ENCODE measurements at regions not wholly inside any gene's neighbourhood (a gene's known extent, or its start where the extent isn't known, plus 50 kb on each side); places are given as distances from the start of the nearest gene placed in this dataset.

GRCh38 chr4:129806986-129807385 is 711.0 kb downstream of the C4orf33 start:
- intact Hi-C loops (cut with DNase I) = no loop called here
- Histone ChIP-seq H3K9me3 (no peaks in the 10 kb centered on the region), H3K27me3 (no peaks in the 10 kb centered on the region), H3K4me1 (no peaks in the 10 kb centered on the region), H3K27ac (no peak overlapping the region), H3K36me3 (no peaks in the 10 kb centered on the region), H3K4me3 (no peak overlapping the region)
- DNase-seq (no peak), ATAC-seq (no peak)
- TF ChIP-seq CTCF (IDR thresholded peaks at IDR 0.05) = no peak
- TF ChIP-seq POLR2A (IDR thresholded peaks at IDR 0.05) = no peak

DNA sequence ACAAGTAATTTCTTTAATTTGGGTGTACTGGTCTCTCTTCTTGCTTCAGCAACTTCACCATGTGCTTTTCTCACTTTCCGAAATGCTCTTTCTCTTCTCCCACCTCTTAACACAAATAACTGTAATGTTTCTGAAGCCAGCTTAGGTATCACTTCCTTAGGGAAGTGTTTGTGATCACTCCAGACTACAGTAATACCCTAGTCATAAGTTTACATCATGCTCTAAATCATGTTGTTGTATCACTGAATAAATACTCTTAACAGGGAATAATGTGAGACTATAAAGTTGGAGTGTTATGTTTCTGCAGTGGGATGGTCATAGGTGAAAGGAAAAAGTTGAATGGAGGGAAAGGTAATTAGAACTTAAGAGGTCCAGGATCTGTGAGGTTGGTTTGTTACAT is 712.3 kb downstream of the C4orf33 start:
- H3K27me3 ChIP-seq = no peaks in the 10 kb centered on the region
- H3K4me3 ChIP-seq = no peak overlapping the region
- no peaks in the 10 kb centered on the region for H3K36me3 ChIP-seq
- 55% methylated on average over 1 of the region's 1 CpG for WGBS (ENCODE audit: insufficient coverage, low coverage, low lambda C conversion rate, missing lambda C conversion rate)
- no peak overlapping the region for H3K27ac ChIP-seq
- H3K9me3 ChIP-seq = no peaks in the 10 kb centered on the region
- H3K4me1 ChIP-seq = no peaks in the 10 kb centered on the region
- intact Hi-C loops (cut with DNase I) = no loop called here
- TF ChIP-seq POLR2A (IDR thresholded peaks at IDR 0.05) (no peak), CTCF (IDR thresholded peaks at IDR 0.05) (no peak)
- DNase-seq (no peak), ATAC-seq (no peak)

GRCh38 chr4:129821073-129821472 is 725.1 kb downstream of the C4orf33 start:
- intact Hi-C loops (cut with DNase I) = no loop called here
- no peak for ATAC-seq
- DNase-seq = no peak
- H3K27ac ChIP-seq = no peak overlapping the region
- H3K27me3 ChIP-seq = no peaks in the 10 kb centered on the region
- no peak overlapping the region for H3K4me3 ChIP-seq
- WGBS (ENCODE audit: insufficient coverage, low coverage, low lambda C conversion rate, missing lambda C conversion rate) = 88% methylated on average over 1 of the region's 1 CpG
- H3K4me1 ChIP-seq = no peaks in the 10 kb centered on the region
- TF ChIP-seq CTCF (IDR thresholded peaks at IDR 0.05) (no peak), POLR2A (IDR thresholded peaks at IDR 0.05) (no peak)
- no peaks in the 10 kb centered on the region for H3K9me3 ChIP-seq
- H3K36me3 ChIP-seq = no peaks in the 10 kb centered on the region

- H3K4me3 ChIP-seq = no peak overlapping the region
- DNase-seq = no peak
- no peaks in the 10 kb centered on the region for H3K27me3 ChIP-seq
- intact Hi-C loops (cut with DNase I) = no loop called here
- no peak for ATAC-seq
- H3K27ac ChIP-seq = no peak overlapping the region
- H3K9me3 ChIP-seq = no peaks in the 10 kb centered on the region
- H3K4me1 ChIP-seq = no peaks in the 10 kb centered on the region
- TF ChIP-seq POLR2A (IDR thresholded peaks at IDR 0.05) (no peak), CTCF (IDR thresholded peaks at IDR 0.05) (no peak)
- no peaks in the 10 kb centered on the region for H3K36me3 ChIP-seq
Measured at GRCh38 chr4:129821963-129822362, 726.0 kb downstream of the C4orf33 start.

- H3K27ac ChIP-seq = no peak overlapping the region
- TF ChIP-seq CTCF (IDR thresholded peaks at IDR 0.05) (no peak), POLR2A (IDR thresholded peaks at IDR 0.05) (no peak)
- no peaks in the 10 kb centered on the region for H3K36me3 ChIP-seq
- DNase-seq = peak in 1 of 3 donors; percentile 13
- H3K9me3 ChIP-seq = no peaks in the 10 kb centered on the region
- H3K4me3 ChIP-seq = no peak overlapping the region
- H3K27me3 ChIP-seq = no peaks in the 10 kb centered on the region
- WGBS (ENCODE audit: insufficient coverage, low coverage, low lambda C conversion rate, missing lambda C conversion rate) = 47% methylated on average over 2 of the region's 2 CpGs
- intact Hi-C loops (cut with DNase I) = no loop called here
- ATAC-seq = no peak
- no peaks in the 10 kb centered on the region for H3K4me1 ChIP-seq
Measured at GRCh38 chr4:129822701-129823100, 726.7 kb downstream of the C4orf33 start.

Measured in right lobe of liver (tissue), 6 donors.